ENCODE measurements at regions not wholly inside any gene's neighbourhood (a gene's known extent, or its start where the extent isn't known, plus 50 kb on each side); places are given as distances from the start of the nearest gene placed in this dataset.

DNA sequence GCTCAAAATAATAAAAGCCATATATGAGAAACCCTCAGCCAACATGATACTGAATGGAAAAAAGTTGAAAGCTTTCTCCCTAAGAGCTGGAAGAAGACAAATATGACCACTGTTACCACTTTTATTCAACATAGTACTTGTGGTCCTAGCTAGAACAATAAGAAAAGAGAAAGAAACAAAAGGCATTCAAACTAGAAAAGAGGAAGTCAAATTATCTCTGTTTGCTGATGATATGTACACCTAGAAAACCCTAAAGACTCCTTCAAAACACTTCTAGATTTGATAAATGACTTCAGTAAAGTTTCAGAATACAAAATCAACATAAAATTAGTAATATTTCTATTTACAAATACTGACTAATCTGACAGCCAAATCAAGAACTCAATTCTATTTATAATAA, 328.8 kb upstream of the GCFC2 start:
- no peak overlapping the region for H3K4me3 ChIP-seq (ENCODE audit: low read depth, low read length)
- TF ChIP-seq, protein P1, sequence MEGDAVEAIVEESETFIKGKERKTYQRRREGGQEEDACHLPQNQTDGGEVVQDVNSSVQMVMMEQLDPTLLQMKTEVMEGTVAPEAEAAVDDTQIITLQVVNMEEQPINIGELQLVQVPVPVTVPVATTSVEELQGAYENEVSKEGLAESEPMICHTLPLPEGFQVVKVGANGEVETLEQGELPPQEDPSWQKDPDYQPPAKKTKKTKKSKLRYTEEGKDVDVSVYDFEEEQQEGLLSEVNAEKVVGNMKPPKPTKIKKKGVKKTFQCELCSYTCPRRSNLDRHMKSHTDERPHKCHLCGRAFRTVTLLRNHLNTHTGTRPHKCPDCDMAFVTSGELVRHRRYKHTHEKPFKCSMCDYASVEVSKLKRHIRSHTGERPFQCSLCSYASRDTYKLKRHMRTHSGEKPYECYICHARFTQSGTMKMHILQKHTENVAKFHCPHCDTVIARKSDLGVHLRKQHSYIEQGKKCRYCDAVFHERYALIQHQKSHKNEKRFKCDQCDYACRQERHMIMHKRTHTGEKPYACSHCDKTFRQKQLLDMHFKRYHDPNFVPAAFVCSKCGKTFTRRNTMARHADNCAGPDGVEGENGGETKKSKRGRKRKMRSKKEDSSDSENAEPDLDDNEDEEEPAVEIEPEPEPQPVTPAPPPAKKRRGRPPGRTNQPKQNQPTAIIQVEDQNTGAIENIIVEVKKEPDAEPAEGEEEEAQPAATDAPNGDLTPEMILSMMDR (IDR thresholded peaks at IDR 0.05; ENCODE audit: low read depth, low read length) = no peak

- TF ChIP-seq, protein P1 (IDR thresholded peaks at IDR 0.05; ENCODE audit: low read depth, low read length) = no peak
- H3K4me3 ChIP-seq (ENCODE audit: low read depth, low read length) = no peak overlapping the region
Measured at GRCh38 chr2:76027761-76028160, 317.0 kb upstream of the GCFC2 start.

DNA sequence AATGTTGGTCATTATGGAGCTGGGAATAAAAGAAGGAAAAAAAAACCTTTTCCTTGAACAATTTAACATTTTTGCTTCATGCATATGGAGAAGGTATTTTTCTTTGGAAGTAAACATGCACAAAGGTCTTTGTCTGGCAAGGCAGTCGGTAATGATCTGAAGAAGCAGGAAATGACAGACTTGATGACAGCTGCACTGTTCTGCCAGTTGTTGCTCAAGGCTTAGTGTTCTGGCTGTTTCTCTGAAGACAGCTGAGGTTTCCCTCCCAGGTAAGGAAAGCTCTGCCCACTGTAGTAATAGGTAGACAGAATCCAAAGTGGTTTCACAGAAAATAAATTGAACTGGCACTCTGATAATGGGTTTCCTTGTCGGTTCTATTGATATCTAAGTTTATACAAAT, 308.4 kb upstream of the GCFC2 start:
- H3K4me3 ChIP-seq (ENCODE audit: low read depth, low read length) = no peak overlapping the region
- TF ChIP-seq, protein P1 (IDR thresholded peaks at IDR 0.05; ENCODE audit: low read depth, low read length) = no peak

DNA sequence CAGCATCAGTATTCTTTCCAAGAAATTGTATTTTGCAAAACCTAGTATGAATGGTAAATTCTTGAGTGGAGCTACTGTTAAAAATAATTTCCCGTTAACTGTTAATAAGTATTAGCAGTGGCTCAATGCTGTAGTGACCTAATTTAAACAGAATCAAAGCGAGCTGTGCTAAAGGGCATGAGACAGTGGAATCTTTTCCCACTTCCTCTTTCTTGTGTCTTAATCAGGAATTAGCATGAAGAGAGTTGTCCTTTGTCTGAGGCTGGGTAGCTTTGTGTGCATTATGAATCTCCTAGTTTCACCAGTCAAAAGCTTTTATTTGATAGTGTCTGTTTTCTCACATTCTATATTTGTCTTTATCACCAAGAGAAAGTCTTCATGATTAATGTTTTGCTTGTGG, 298.8 kb upstream of the GCFC2 start:
- TF ChIP-seq, protein P1 (IDR thresholded peaks at IDR 0.05; ENCODE audit: low read depth, low read length) = no peak
- no peak overlapping the region for H3K4me3 ChIP-seq (ENCODE audit: low read depth, low read length)

DNA sequence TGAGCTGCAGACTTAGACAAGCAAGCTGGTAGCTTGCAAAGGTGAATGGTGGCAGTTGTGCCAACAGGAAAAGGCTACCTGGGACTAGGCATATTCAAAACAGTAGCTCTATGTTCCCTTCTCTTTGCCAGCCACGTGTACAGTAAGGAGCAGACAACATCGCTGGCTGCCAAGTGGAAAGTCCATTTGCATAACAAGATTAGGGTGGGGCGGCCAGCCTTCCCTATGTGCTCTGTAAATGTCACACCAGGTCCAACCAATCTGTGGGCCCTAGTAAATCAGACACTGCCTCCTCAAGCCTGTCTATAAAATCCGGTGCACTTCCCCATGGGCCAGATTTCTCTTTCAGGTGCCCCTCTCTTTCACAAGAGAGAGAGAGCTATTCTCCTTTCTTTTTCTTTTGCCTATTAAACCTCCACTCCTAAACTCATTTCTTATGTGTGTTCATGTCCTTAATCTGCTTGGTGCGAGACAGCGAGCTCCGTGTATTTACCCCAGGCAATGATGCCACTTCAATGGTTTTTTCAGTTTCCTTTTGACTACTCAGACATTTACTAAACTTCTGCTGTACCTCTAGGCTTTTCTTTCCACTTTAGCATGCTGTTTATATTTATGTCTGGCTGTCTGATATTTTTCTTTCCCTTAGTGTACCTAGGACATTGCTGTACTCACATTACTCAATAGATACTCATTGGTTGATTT, 297.4 kb upstream of the GCFC2 start:
- H3K4me3 ChIP-seq (ENCODE audit: low read depth, low read length) = no peak overlapping the region

GRCh38 chr2:76000425-76000824, 289.7 kb upstream of the GCFC2 start:
- TF ChIP-seq, protein P1 (IDR thresholded peaks at IDR 0.05; ENCODE audit: low read depth, low read length) = no peak
- H3K4me3 ChIP-seq (ENCODE audit: low read depth, low read length) = no peak overlapping the region

More for the DNA sequence above, 297.4 kb upstream of the GCFC2 start:
- TF ChIP-seq, protein P1 (IDR thresholded peaks at IDR 0.05; ENCODE audit: low read depth, low read length) = no peak

GRCh38 chr2:75998451-75998850, 287.7 kb upstream of the GCFC2 start:
- TF ChIP-seq, protein P1 (IDR thresholded peaks at IDR 0.05; ENCODE audit: low read depth, low read length) = no peak
- H3K4me3 ChIP-seq (ENCODE audit: low read depth, low read length) = no peak overlapping the region

Data from WI38 (cell line).